Chondrocyte (in vitro differentiated cells): ENCODE measurements at regions not wholly inside any gene's neighbourhood (a gene's known extent, or its start where the extent isn't known, plus 50 kb on each side); places are given as distances from the start of the nearest gene placed in this dataset.
"Not testable (repeated sequence)": the region's sequence is repeated elsewhere in the genome, so short reads cannot be mapped to it uniquely, and the experiment has no call there.

Experiments
- DNase-seq: peaks from one replicate; pipeline ENCODE4 v3.0.0; 2021; ENCODE audit warnings: mixed read lengths, low spot score
- H3K27ac Mint-ChIP-seq: one replicate; pipeline ENCODE4 v1.8.0; 2021; ENCODE audit warnings: mild to moderate bottlenecking, moderate library complexity, mixed read lengths; ENCODE audit not compliant: unreplicated experiment
- H3K27me3 Mint-ChIP-seq: 2 replicates; pipeline ENCODE4 v1.8.0; 2021; ENCODE audit warnings: low read depth, mixed read lengths
- H3K36me3 Mint-ChIP-seq: 2 replicates; pipeline ENCODE4 v1.8.0; 2021; ENCODE audit warnings: low read depth, mixed read lengths
- H3K4me1 Mint-ChIP-seq: 2 replicates; pipeline ENCODE4 v1.8.0; 2021; ENCODE audit warnings: low read depth, mild to moderate bottlenecking, mixed read lengths
- H3K4me3 Mint-ChIP-seq: one replicate; pipeline ENCODE4 v1.8.0; 2021; ENCODE audit warnings: mild to moderate bottlenecking, moderate library complexity, mixed read lengths; ENCODE audit not compliant: unreplicated experiment
- H3K9me3 Mint-ChIP-seq: 2 replicates; pipeline ENCODE4 v1.8.0; 2021; ENCODE audit warnings: low read depth, mixed read lengths
- CTCF ChIP-seq: fragments of 200-600 bp; sonication (generic); IDR thresholded peaks from 2 replicates; pipeline ENCODE4 v1.5.0; 2021; ENCODE audit warnings: antibody characterized with exemption, mild to moderate bottlenecking, moderate library complexity

GRCh38 chr6:115594891-115595290 lies 465.8 kb downstream of the FRK start:
- TF ChIP-seq CTCF = no peak
- Mint-ChIP-seq H3K36me3 (peaks cover 3% of the 10 kb centered on the region), H3K27me3 (no peaks in the 10 kb centered on the region)

GRCh38 chr6:115592025-115592424 lies 468.7 kb downstream of the FRK start:
- H3K36me3 Mint-ChIP-seq = peaks cover 3% of the 10 kb centered on the region
- no peaks in the 10 kb centered on the region for H3K27me3 Mint-ChIP-seq
- TF ChIP-seq CTCF = no peak
- no peak for DNase-seq
- H3K27ac Mint-ChIP-seq = no peak overlapping the region
- no peak overlapping the region for H3K4me3 Mint-ChIP-seq
- peaks cover 11% of the 10 kb centered on the region for H3K4me1 Mint-ChIP-seq
- no peaks in the 10 kb centered on the region for H3K9me3 Mint-ChIP-seq

More at GRCh38 chr6:115594891-115595290, 465.8 kb downstream of the FRK start:
- no peak overlapping the region for H3K27ac Mint-ChIP-seq
- H3K4me1 Mint-ChIP-seq = peaks cover 8% of the 10 kb centered on the region
- H3K9me3 Mint-ChIP-seq = peaks cover 6% of the 10 kb centered on the region
- DNase-seq = no peak
- no peak overlapping the region for H3K4me3 Mint-ChIP-seq

- not testable (repeated sequence) for H3K27ac Mint-ChIP-seq, H3K36me3 Mint-ChIP-seq, H3K4me3 Mint-ChIP-seq, H3K27me3 Mint-ChIP-seq, DNase-seq, H3K9me3 Mint-ChIP-seq
- peaks cover 11% of the 10 kb centered on the region for H3K4me1 Mint-ChIP-seq
Measured at GRCh38 chr6:115589072-115589471, 471.6 kb downstream of the FRK start.

- no peaks in the 10 kb centered on the region for H3K9me3 Mint-ChIP-seq
- H3K4me3 Mint-ChIP-seq = no peak overlapping the region
- no peak overlapping the region for H3K27ac Mint-ChIP-seq
- no peak for DNase-seq
- no peaks in the 10 kb centered on the region for H3K36me3 Mint-ChIP-seq
- no peak for TF ChIP-seq CTCF
- H3K27me3 Mint-ChIP-seq = no peaks in the 10 kb centered on the region
- no peaks in the 10 kb centered on the region for H3K4me1 Mint-ChIP-seq
Measured at GRCh38 chr6:115583290-115583689, 477.4 kb downstream of the FRK start.

- Mint-ChIP-seq H3K4me3 (no peak overlapping the region), H3K4me1 (no peaks in the 10 kb centered on the region), H3K27ac (no peak overlapping the region), H3K27me3 (peaks cover 2% of the 10 kb centered on the region), H3K36me3 (no peaks in the 10 kb centered on the region), H3K9me3 (no peaks in the 10 kb centered on the region)
- no peak for DNase-seq
- no peak for TF ChIP-seq CTCF
Measured at GRCh38 chr6:115582386-115582785, 478.3 kb downstream of the FRK start.

- H3K36me3 Mint-ChIP-seq, H3K27me3 Mint-ChIP-seq, H3K27ac Mint-ChIP-seq, H3K4me3 Mint-ChIP-seq, H3K9me3 Mint-ChIP-seq, H3K4me1 Mint-ChIP-seq, DNase-seq: not testable (repeated sequence)
Measured at GRCh38 chr6:115579565-115579964, 481.1 kb downstream of the FRK start.
